Body of pancreas (tissue), 4 donors: ENCODE measurements at regions not wholly inside any gene's neighbourhood (a gene's known extent, or its start where the extent isn't known, plus 50 kb on each side); places are given as distances from the start of the nearest gene placed in this dataset.

Experiments
- POLR2A ChIP-seq, 3 donors: fragments of 450-650 bp; IDR thresholded peaks; one replicate each; pipeline ENCODE4 v1.6.1; 2016; ENCODE audit warnings: antibody characterized with exemption in 3 of 3, mild to moderate bottlenecking in 2 of 3
- TF ChIP-seq, protein P1 (sequence below), 7 experiments: fragments of 450-650 bp in 4 of 7; fragments of 200-600 bp in 3 of 7; sonication (generic) in 3 of 7; IDR thresholded peaks; one replicate each; pipeline ENCODE4 v1.5.1; 2016 to 2019; ENCODE audit warnings: antibody characterized with exemption in 7 of 7

DNA sequence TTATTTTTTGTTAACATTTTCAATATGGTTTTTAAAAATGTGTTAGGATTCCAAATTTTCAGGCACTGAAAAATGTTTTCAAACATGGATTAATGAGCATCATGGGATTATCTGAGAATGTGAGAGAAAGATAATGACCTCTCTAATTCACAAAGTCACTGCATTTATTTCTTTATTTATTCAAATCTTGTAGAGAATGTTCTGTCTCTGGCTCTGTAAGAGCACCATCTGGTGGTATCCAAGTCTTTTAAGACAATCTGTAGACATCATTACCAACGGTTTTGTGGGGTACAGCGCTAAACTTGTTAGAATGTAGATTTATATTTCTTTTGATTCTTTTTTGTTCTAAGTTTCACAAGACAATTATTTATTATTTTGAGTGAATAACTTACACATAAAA, 956.0 kb upstream of the NOVA1 start:
- no peak for TF ChIP-seq POLR2A (IDR thresholded peaks at IDR 0.05)
- TF ChIP-seq, protein P1, sequence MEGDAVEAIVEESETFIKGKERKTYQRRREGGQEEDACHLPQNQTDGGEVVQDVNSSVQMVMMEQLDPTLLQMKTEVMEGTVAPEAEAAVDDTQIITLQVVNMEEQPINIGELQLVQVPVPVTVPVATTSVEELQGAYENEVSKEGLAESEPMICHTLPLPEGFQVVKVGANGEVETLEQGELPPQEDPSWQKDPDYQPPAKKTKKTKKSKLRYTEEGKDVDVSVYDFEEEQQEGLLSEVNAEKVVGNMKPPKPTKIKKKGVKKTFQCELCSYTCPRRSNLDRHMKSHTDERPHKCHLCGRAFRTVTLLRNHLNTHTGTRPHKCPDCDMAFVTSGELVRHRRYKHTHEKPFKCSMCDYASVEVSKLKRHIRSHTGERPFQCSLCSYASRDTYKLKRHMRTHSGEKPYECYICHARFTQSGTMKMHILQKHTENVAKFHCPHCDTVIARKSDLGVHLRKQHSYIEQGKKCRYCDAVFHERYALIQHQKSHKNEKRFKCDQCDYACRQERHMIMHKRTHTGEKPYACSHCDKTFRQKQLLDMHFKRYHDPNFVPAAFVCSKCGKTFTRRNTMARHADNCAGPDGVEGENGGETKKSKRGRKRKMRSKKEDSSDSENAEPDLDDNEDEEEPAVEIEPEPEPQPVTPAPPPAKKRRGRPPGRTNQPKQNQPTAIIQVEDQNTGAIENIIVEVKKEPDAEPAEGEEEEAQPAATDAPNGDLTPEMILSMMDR (IDR thresholded peaks at IDR 0.05): no peak
